H1 (cell line): ENCODE measurements at regions not wholly inside any gene's neighbourhood (a gene's known extent, or its start where the extent isn't known, plus 50 kb on each side); places are given as distances from the start of the nearest gene placed in this dataset.

Experiments used
- CTCF ChIA-PET: fragments of 300-600 bp; sonication (Branson Sonifier 250); formaldehyde crosslinking; loops from one replicate; lab custom pipeline; 2021; ENCODE audit not compliant: partially characterized antibody; lab: Charles Lee
- POLR2A ChIA-PET: fragments of 300-600 bp; sonication (Branson Sonifier 250); formaldehyde crosslinking; loops from one replicate; lab custom pipeline; 2021; ENCODE audit warnings: inconsistent platforms; ENCODE audit not compliant: partially characterized antibody; lab: Charles Lee
- DNase-seq, 2 experiments: peaks; one replicate each; pipeline versions ENCODE4 v3.0.0 to v3.0.0-alpha.2; 2010 to 2022; ENCODE audit warnings: low spot score in 2 of 2, low read depth in 1 of 2, mixed read lengths in 1 of 2
- FAIRE-seq: peaks from 2 replicates; lab custom pipeline; 2011; peaks lifted over from hg19 to GRCh38; lab: Jason Lieb, UNC
- H2AFZ ChIP-seq: 2 replicates; pipeline ENCODE4 v1.8.1; 2012; ENCODE audit warnings: low read length, inconsistent platforms
- H2AK5ac ChIP-seq: 2 replicates; pipeline ENCODE4 v1.6.1; 2013; ENCODE audit warnings: low read depth, low read length
- H2BK120ac ChIP-seq: replicated peaks from 2 replicates; pipeline ENCODE3; 2013; ENCODE audit warnings: low read depth, low read length, inconsistent platforms
- H2BK12ac ChIP-seq: 2 replicates; pipeline ENCODE4 v1.6.1; 2013; ENCODE audit warnings: low read depth, low read length
- H2BK15ac ChIP-seq: 2 replicates; pipeline ENCODE4 v1.6.1; 2013; ENCODE audit warnings: low read length
- H2BK20ac ChIP-seq: 2 replicates; pipeline ENCODE4 v1.6.1; 2013; ENCODE audit warnings: low read length
- H2BK5ac ChIP-seq: 2 replicates; pipeline ENCODE4 v1.6.1; 2013; ENCODE audit warnings: low read depth, low read length
- H3K14ac ChIP-seq: 2 replicates; pipeline ENCODE4 v1.6.1; 2013; ENCODE audit warnings: inconsistent platforms; ENCODE audit not compliant: insufficient read length
- H3K18ac ChIP-seq: 2 replicates; pipeline ENCODE4 v1.6.1; 2013; ENCODE audit warnings: low read length; ENCODE audit errors: extremely low read depth
- H3K23ac ChIP-seq: 2 replicates; pipeline ENCODE4 v1.6.1; 2013; ENCODE audit warnings: inconsistent platforms; ENCODE audit not compliant: insufficient read length
- H3K23me2 ChIP-seq: 2 replicates; pipeline ENCODE4 v1.6.1; 2013; ENCODE audit warnings: low read depth, low read length
- H3K27ac ChIP-seq: 2 replicates; pipeline ENCODE4 v1.6.1; 2011; ENCODE audit warnings: low read depth, low read length, inconsistent platforms
- H3K27me3 ChIP-seq, 4 experiments: replicated peaks in 1 of 4; 1 replicate in 1 of 4; 2 replicates in 3 of 4; pipeline versions ENCODE4 v1.6.1 to v1.8.1; 2011 to 2013; ENCODE audit warnings: low read length in 3 of 4, mild to moderate bottlenecking in 3 of 4, inconsistent platforms in 2 of 4, mixed read lengths in 2 of 4, moderate library complexity in 1 of 4; ENCODE audit not compliant: control insufficient read depth in 3 of 4, insufficient read depth in 3 of 4; ENCODE audit errors: extremely low read depth in 1 of 4
- H3K36me3 ChIP-seq, 4 experiments: 2 replicates each; pipeline versions ENCODE4 v1.6.1 to v1.8.1; 2011 to 2013; ENCODE audit warnings: mild to moderate bottlenecking in 4 of 4, low read length in 3 of 4, moderate library complexity in 2 of 4, control low read depth in 1 of 4, inconsistent platforms in 1 of 4; ENCODE audit not compliant: insufficient read depth in 4 of 4, control insufficient read depth in 2 of 4
- H3K4ac ChIP-seq: replicated peaks from 2 replicates; pipeline ENCODE3; 2013; ENCODE audit warnings: low read length, low read depth, mixed read lengths, inconsistent platforms; ENCODE audit not compliant: insufficient read length
- H3K4me1 ChIP-seq, 4 experiments: replicated peaks in 1 of 4; 1 replicate in 1 of 4; 2 replicates in 3 of 4; pipeline versions ENCODE4 v1.6.1 to v1.8.1; 2011 to 2013; ENCODE audit warnings: low read length in 3 of 4, inconsistent platforms in 2 of 4, mixed read lengths in 1 of 4; ENCODE audit not compliant: insufficient read depth in 4 of 4, control insufficient read depth in 3 of 4
- H3K4me2 ChIP-seq, 2 experiments: 2 replicates each; pipeline versions ENCODE4 v1.6.1 to v1.8.1; 2011 to 2013; ENCODE audit warnings: low read depth in 2 of 2, low read length in 2 of 2, control low read depth in 1 of 2, inconsistent platforms in 1 of 2, mild to moderate bottlenecking in 1 of 2; ENCODE audit not compliant: insufficient read depth in 1 of 2
- H3K4me3 ChIP-seq, 4 experiments: fragments of 200-600, 300-600 bp in 1 of 4; sonication (generic), shearing (Covaris generic), sonication (Bioruptor Twin) in 1 of 4; 2 replicates each; pipeline versions ENCODE4 v1.5.1 to v1.8.1; 2011 to 2016; ENCODE audit warnings: low read length in 4 of 4, low read depth in 3 of 4, control low read depth in 2 of 4, inconsistent platforms in 2 of 4, mild to moderate bottlenecking in 2 of 4, mixed read lengths in 1 of 4, moderate library complexity in 1 of 4; ENCODE audit not compliant: insufficient read depth in 2 of 4; ENCODE audit errors: extremely low read depth in 1 of 4
- H3K56ac ChIP-seq: replicated peaks from 2 replicates; pipeline ENCODE3; 2013; ENCODE audit warnings: low read depth, mild to moderate bottlenecking, mixed read lengths, low read length, inconsistent platforms; ENCODE audit not compliant: insufficient read length
- H3K79me1 ChIP-seq: 2 replicates; pipeline ENCODE4 v1.6.1; 2013; ENCODE audit warnings: low read depth, low read length, control low read depth
- H3K79me2 ChIP-seq, 2 experiments: 2 replicates each; pipeline versions ENCODE4 v1.6.1 to v1.8.1; 2012 to 2013; ENCODE audit warnings: low read length in 2 of 2, mild to moderate bottlenecking in 2 of 2, inconsistent platforms in 1 of 2; ENCODE audit not compliant: insufficient read depth in 2 of 2, control insufficient read depth in 1 of 2
- H3K9ac ChIP-seq, 4 experiments: replicated peaks in 1 of 4; 1 replicate in 1 of 4; 2 replicates in 3 of 4; pipeline versions ENCODE4 v1.6.1 to v1.8.1; 2011 to 2013; ENCODE audit warnings: low read depth in 3 of 4, low read length in 3 of 4, control low read depth in 2 of 4, mild to moderate bottlenecking in 2 of 4, moderate library complexity in 2 of 4, inconsistent platforms in 1 of 4; ENCODE audit errors: extremely low read depth in 1 of 4
- H3K9me3 ChIP-seq, 2 experiments: 2 replicates each; pipeline versions ENCODE4 v1.6.1 to v1.8.1; 2012 to 2013; ENCODE audit warnings: mild to moderate bottlenecking in 2 of 2, moderate library complexity in 2 of 2, control low read depth in 1 of 2, inconsistent platforms in 1 of 2, low read depth in 1 of 2, low read length in 1 of 2, mixed read lengths in 1 of 2; ENCODE audit not compliant: insufficient read depth in 2 of 2
- H4K20me1 ChIP-seq, 2 experiments: replicated peaks in 1 of 2; 2 replicates each; pipeline versions ENCODE3 to v1.8.1; 2011 to 2013; ENCODE audit warnings: inconsistent platforms in 2 of 2, low read length in 2 of 2, mild to moderate bottlenecking in 1 of 2; ENCODE audit not compliant: insufficient read depth in 2 of 2, control insufficient read depth in 1 of 2
- H4K5ac ChIP-seq: 2 replicates; pipeline ENCODE4 v1.6.1; 2013; ENCODE audit warnings: low read length, low read depth, mixed read lengths, inconsistent platforms; ENCODE audit not compliant: insufficient read length
- H4K8ac ChIP-seq: 2 replicates; pipeline ENCODE4 v1.8.0; 2013; ENCODE audit warnings: mild to moderate bottlenecking, moderate library complexity, low read length, inconsistent platforms; ENCODE audit not compliant: insufficient read depth; ENCODE audit errors: extremely low read depth
- H4K91ac ChIP-seq: replicated peaks from 2 replicates; pipeline ENCODE3; 2013; ENCODE audit warnings: low read length, mixed read lengths, inconsistent platforms; ENCODE audit not compliant: insufficient read length
- CEBPB ChIP-seq: IDR thresholded peaks from 2 replicates; pipeline ENCODE4 v1.6.1; 2012; ENCODE audit warnings: low read depth, low read length
- CHD2 ChIP-seq: IDR thresholded peaks from 2 replicates; pipeline ENCODE4 v1.6.1; 2012; ENCODE audit warnings: low read length, improper control_type of control experiment
- CTBP2 ChIP-seq: IDR thresholded peaks from 2 replicates; pipeline ENCODE4 v1.7.0; 2011; ENCODE audit warnings: borderline replicate concordance, mild to moderate bottlenecking, moderate library complexity, mixed read lengths, low read length; ENCODE audit not compliant: insufficient read depth, insufficient read length
- CTCF ChIP-seq, 3 experiments: IDR thresholded peaks; 1 replicate in 2 of 3; 2 replicates in 1 of 3; pipeline versions ENCODE4 v1.5.1 to v1.6.1; 2011; ENCODE audit warnings: low read length in 3 of 3, mild to moderate bottlenecking in 3 of 3, inconsistent platforms in 2 of 3, low read depth in 1 of 3, moderate library complexity in 1 of 3; ENCODE audit not compliant: insufficient read depth in 1 of 3; ENCODE audit errors: control extremely low read depth in 1 of 3
- EP300 ChIP-seq, 2 experiments: IDR thresholded peaks; 1 replicate in 1 of 2; 2 replicates in 1 of 2; pipeline ENCODE4 v1.6.1; 2011 to 2012; ENCODE audit warnings: low read depth in 2 of 2, low read length in 2 of 2, mild to moderate bottlenecking in 2 of 2, borderline replicate concordance in 1 of 2, inconsistent platforms in 1 of 2, moderate library complexity in 1 of 2
- FOSL1 ChIP-seq: IDR thresholded peaks from 2 replicates; pipeline ENCODE4 v1.6.1; 2011; ENCODE audit warnings: mild to moderate bottlenecking, low read depth, low read length, moderate library complexity; ENCODE audit not compliant: insufficient read depth
- HDAC6 ChIP-seq: IDR thresholded peaks from one replicate; pipeline ENCODE4 v1.7.1; 2012; ENCODE audit warnings: low read depth, mild to moderate bottlenecking, inconsistent platforms, low read length, moderate library complexity
- JUN ChIP-seq: IDR thresholded peaks from 2 replicates; pipeline ENCODE4 v1.6.1; 2011; ENCODE audit warnings: low read depth, mild to moderate bottlenecking, improper control_type of control experiment, low read length
- POLR2A ChIP-seq, 2 experiments: IDR thresholded peaks; 1 replicate in 1 of 2; 2 replicates in 1 of 2; pipeline ENCODE4 v1.6.1; 2011; ENCODE audit warnings: low read depth in 2 of 2, low read length in 2 of 2, mild to moderate bottlenecking in 2 of 2; ENCODE audit errors: control extremely low read depth in 1 of 2
- POU5F1 ChIP-seq: IDR thresholded peaks from 2 replicates; pipeline ENCODE4 v1.6.1; 2011; ENCODE audit warnings: low read depth, mild to moderate bottlenecking, low read length, moderate library complexity
- SUZ12 ChIP-seq: fragments of 200-600 bp; sonication (generic); IDR thresholded peaks from 2 replicates; pipeline ENCODE4 v1.6.1; 2012; ENCODE audit warnings: mild to moderate bottlenecking, inconsistent platforms, low read length, moderate library complexity, mixed read lengths
- TBP ChIP-seq: IDR thresholded peaks from 2 replicates; pipeline ENCODE4 v1.6.1; 2011; ENCODE audit warnings: low read depth, low read length, improper control_type of control experiment
- TCF12 ChIP-seq: IDR thresholded peaks from 2 replicates; pipeline ENCODE4 v1.6.1; 2011; ENCODE audit warnings: low read depth, mild to moderate bottlenecking, low read length
- WGBS, 2 experiments: shearing (Covaris generic) in 1 of 2; methylation state at CpG; one replicate each; pipeline versions ENCODE4 v1.1.6 to v1.1.7; 2013 to 2015; ENCODE audit warnings: low lambda C conversion rate in 2 of 2, mixed read lengths in 2 of 2, inconsistent platforms in 1 of 2, low coverage in 1 of 2, missing lambda C conversion rate in 1 of 2; ENCODE audit not compliant: insufficient replicate concordance in 2 of 2, insufficient coverage in 1 of 2, insufficient read length in 1 of 2; ENCODE audit errors: extremely low coverage in 1 of 2, missing lambda C conversion rate in 1 of 2; 5-methylcytosine and 5-hydroxymethylcytosine counted together

- Histone ChIP-seq H2AFZ (no peak overlapping the region), H2BK120ac (no peak overlapping the region), H3K27me3 (no peaks in the 10 kb centered on the region), H3K27ac (no peak overlapping the region), H4K20me1 (no peaks in the 10 kb centered on the region), H4K8ac (no peak overlapping the region), H3K79me2 (no peaks in the 10 kb centered on the region), H3K4me3 (no peak overlapping the region), H2BK12ac (no peak overlapping the region), H3K4ac (no peak overlapping the region), H3K18ac (no peak overlapping the region), H3K4me2 (no peak overlapping the region), H2BK15ac (no peak overlapping the region), H3K79me1 (no peaks in the 10 kb centered on the region), H3K23me2 (no peaks in the 10 kb centered on the region), H4K91ac (no peak overlapping the region), H3K36me3 (no peaks in the 10 kb centered on the region), H2BK5ac (no peak overlapping the region), H3K4me1 (no peaks in the 10 kb centered on the region), H3K23ac (no peak overlapping the region), H3K9ac (no peak overlapping the region), H3K56ac (no peak overlapping the region), H3K14ac (no peak overlapping the region), H4K5ac (no peak overlapping the region), H2AK5ac (no peak overlapping the region), H2BK20ac (no peak overlapping the region), H3K9me3 (no peaks in the 10 kb centered on the region)
- 98% methylated on average over 3 of the region's 3 CpGs; no CpG with 5 or more reads in 1 of the 2 experiments for WGBS, 2 experiments
- FAIRE-seq: no peak
- ChIA-PET CTCF (no interaction called here), POLR2A (no interaction called here)
- DNase-seq: no peak
- TF ChIP-seq TCF12 (no peak), POU5F1 (no peak), CTBP2 (no peak), SUZ12 (no peak), JUN (no peak), FOSL1 (no peak), CHD2 (no peak), EP300 (IDR thresholded peaks at IDR 0.05; ENCODE audit: borderline replicate concordance in 1 of 2, low read depth in 2 of 2, low read length in 2 of 2) (no peak), POLR2A (IDR thresholded peaks at IDR 0.05; ENCODE audit: control extremely low read depth in 1 of 2, low read depth in 2 of 2, low read length in 2 of 2) (no peak), CTCF (IDR thresholded peaks at IDR 0.05; ENCODE audit: control extremely low read depth in 1 of 3, insufficient read depth in 1 of 3, low read depth in 1 of 3, low read length in 3 of 3) (no peak), CEBPB (no peak), TBP (no peak), HDAC6 (no peak)
Measured at GRCh38 chr9:3600672-3601071, 74.9 kb upstream of the RFX3 start.
